Testis (tissue), 2 donors: ENCODE measurements at regions not wholly inside any gene's neighbourhood (a gene's known extent, or its start where the extent isn't known, plus 50 kb on each side); places are given as distances from the start of the nearest gene placed in this dataset.

ENCODE experiments used
- DNase-seq: peaks from one replicate; pipeline ENCODE4 v3.0.0-alpha.2; 2019
- H3K27ac ChIP-seq, 2 donors: fragments of 200-600 bp; sonication (generic); one replicate each; pipeline ENCODE4 v1.5.1; 2019
- H3K27me3 ChIP-seq: fragments of 200-600 bp; sonication (generic); one replicate; pipeline ENCODE4 v1.5.1; 2019
- H3K36me3 ChIP-seq: fragments of 200-600 bp; sonication (generic); one replicate; pipeline ENCODE4 v1.5.1; 2017; ENCODE audit warnings: low read depth; ENCODE audit errors: missing control alignments
- H3K4me1 ChIP-seq: fragments of 200-600 bp; sonication (generic); one replicate; pipeline ENCODE4 v1.5.1; 2019
- H3K4me3 ChIP-seq, 2 donors: fragments of 200-600 bp; sonication (generic); one replicate each; pipeline ENCODE4 v1.5.1; 2017 to 2019
- H3K9me3 ChIP-seq: fragments of 200-600 bp; sonication (generic); one replicate; pipeline ENCODE4 v1.5.1; 2017
- POLR2A ChIP-seq: fragments of 450-650 bp; IDR thresholded peaks from one replicate; pipeline ENCODE4 v1.6.1; 2017; ENCODE audit warnings: antibody characterized with exemption, mild to moderate bottlenecking, moderate library complexity
- WGBS, 2 donors: methylation state at CpG; one replicate each; pipeline ENCODE4 v1.1.5; 2018; 5-methylcytosine and 5-hydroxymethylcytosine counted together
- intact Hi-C: fragments of 100-400 bp; cut with DNase I; formaldehyde crosslinking; loops from one replicate; pipeline ENCODE4 v1.15.1; 2023; ENCODE audit warnings: low total_unique reads
- TF ChIP-seq, protein P1 (sequence below), 3 experiments: fragments of 450-650 bp in 2 of 3; fragments of 200-600 bp in 1 of 3; sonication (generic) in 1 of 3; IDR thresholded peaks; one replicate each; pipeline ENCODE4 v1.5.1; 2016 to 2019; ENCODE audit warnings: antibody characterized with exemption in 3 of 3, mild to moderate bottlenecking in 2 of 3, moderate library complexity in 1 of 3

DNA sequence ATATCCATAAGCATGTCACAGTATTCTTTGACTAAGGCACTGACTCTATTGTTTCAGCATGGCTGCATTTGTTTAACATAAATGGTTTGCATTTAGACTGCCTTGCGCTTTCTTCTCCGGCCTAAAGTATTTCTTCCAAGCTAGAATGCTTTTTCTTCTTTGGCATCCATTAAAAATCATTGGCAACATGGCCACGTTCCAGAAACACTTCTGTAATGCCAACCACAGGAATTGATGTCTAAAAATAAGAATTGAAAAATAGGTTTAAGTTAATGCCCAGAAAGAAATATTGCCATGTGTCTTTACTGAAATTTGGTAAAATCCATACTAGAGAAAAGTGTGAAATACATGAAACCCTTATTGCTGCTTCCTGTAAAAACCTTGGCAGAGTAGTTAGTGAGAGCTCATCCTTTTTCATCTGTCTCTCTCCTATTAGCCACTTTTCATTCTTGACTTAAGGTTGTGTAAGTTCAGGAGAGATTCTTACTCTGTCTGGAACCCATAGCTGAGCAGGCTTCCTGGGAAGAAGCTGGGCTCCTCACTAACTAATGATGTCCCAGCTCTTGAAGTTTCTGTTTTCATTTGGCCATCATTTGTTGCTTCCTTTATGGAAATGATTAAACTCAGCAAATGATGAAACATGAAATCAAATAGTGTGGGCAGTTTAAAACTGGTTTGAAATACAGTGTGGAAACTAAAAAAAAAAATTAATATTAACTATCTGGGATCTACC is 58.2 kb upstream of the RPS23 start:
- WGBS, 2 donors, result 95 to 98% methylated on average over 3 of the region's 3 CpGs
- peaks cover 10% of the 10 kb centered on the region for H3K4me1 ChIP-seq
- TF ChIP-seq, protein P1, sequence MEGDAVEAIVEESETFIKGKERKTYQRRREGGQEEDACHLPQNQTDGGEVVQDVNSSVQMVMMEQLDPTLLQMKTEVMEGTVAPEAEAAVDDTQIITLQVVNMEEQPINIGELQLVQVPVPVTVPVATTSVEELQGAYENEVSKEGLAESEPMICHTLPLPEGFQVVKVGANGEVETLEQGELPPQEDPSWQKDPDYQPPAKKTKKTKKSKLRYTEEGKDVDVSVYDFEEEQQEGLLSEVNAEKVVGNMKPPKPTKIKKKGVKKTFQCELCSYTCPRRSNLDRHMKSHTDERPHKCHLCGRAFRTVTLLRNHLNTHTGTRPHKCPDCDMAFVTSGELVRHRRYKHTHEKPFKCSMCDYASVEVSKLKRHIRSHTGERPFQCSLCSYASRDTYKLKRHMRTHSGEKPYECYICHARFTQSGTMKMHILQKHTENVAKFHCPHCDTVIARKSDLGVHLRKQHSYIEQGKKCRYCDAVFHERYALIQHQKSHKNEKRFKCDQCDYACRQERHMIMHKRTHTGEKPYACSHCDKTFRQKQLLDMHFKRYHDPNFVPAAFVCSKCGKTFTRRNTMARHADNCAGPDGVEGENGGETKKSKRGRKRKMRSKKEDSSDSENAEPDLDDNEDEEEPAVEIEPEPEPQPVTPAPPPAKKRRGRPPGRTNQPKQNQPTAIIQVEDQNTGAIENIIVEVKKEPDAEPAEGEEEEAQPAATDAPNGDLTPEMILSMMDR (IDR thresholded peaks at IDR 0.05), result no peak
- TF ChIP-seq POLR2A, result no peak
- H3K36me3 ChIP-seq, result no peaks in the 10 kb centered on the region
- H3K27ac ChIP-seq, result peak overlapping the region in 1 of 2 donors; percentile 50
- DNase-seq, result no peak
- H3K27me3 ChIP-seq, result no peaks in the 10 kb centered on the region
- no peaks in the 10 kb centered on the region for H3K9me3 ChIP-seq
- H3K4me3 ChIP-seq, result no peak overlapping the region
- intact Hi-C loops, result no loop called here

DNA sequence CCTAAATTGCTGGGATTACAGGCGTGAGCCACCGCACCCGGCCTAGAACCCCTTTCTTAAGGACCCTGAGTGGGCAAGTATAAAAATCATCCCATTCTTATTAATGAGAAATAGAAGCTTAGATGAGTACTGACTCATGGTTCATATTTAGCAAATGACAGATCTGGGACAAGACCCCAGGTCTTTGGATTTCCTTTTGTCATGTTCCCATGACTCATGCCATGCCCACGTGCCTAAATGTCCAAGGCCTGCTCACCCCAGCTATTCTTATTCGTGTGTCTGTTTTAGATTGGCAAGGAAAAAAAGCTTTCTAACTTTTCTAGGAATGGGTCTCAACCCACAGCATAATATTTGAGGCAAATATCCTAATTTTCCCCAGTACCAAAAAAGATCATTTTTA is 57.7 kb upstream of the RPS23 start:
- Histone ChIP-seq H3K27ac (peak overlapping the region in 1 of 2 donors; percentile 50), H3K9me3 (no peaks in the 10 kb centered on the region), H3K36me3 (no peaks in the 10 kb centered on the region), H3K27me3 (no peaks in the 10 kb centered on the region), H3K4me3 (no peak overlapping the region), H3K4me1 (peaks cover 10% of the 10 kb centered on the region)
- intact Hi-C loops, result no loop called here
- 75 to 90% methylated on average over 5 of the region's 5 CpGs for WGBS, 2 donors
- TF ChIP-seq POLR2A, result no peak
- TF ChIP-seq, protein P1 (IDR thresholded peaks at IDR 0.05), result no peak
- DNase-seq, result no peak

DNA sequence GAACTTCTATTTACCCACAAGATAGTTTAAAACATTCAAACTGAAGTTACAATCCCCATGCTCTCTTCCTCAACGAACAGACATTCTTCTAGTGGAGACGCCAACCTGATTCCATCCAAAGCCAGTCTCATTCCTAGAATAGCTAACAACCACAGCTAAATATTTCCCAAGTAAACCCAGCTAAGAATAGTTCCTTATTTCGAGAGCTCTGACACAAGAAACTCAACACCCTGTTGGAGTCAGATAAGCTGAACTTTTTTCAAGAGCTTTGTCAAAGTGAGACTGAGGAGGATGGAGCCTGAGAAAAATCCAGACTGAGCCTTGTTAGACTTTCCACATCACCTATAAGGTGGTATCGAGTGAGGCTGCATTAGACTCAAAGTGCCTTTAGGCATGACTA is 56.7 kb upstream of the RPS23 start:
- 57 to 64% methylated on average over 4 of the region's 4 CpGs for WGBS, 2 donors
- DNase-seq, result no peak
- peaks cover 6% of the 10 kb centered on the region for H3K4me1 ChIP-seq
- no peaks in the 10 kb centered on the region for H3K27me3 ChIP-seq
- intact Hi-C loops, result no loop called here
- TF ChIP-seq, protein P1 (IDR thresholded peaks at IDR 0.05), result no peak
- TF ChIP-seq POLR2A, result no peak
- peak overlapping the region in 1 of 2 donors; percentile 50 for H3K27ac ChIP-seq
- H3K9me3 ChIP-seq, result no peaks in the 10 kb centered on the region
- no peak overlapping the region for H3K4me3 ChIP-seq
- no peaks in the 10 kb centered on the region for H3K36me3 ChIP-seq

GRCh38 chr5:82334085-82334692 is 56.0 kb upstream of the RPS23 start:
- no peak for DNase-seq
- no peaks in the 10 kb centered on the region for H3K27me3 ChIP-seq
- H3K4me1 ChIP-seq, result peaks cover 5% of the 10 kb centered on the region
- H3K4me3 ChIP-seq, result no peak overlapping the region
- H3K9me3 ChIP-seq, result no peaks in the 10 kb centered on the region
- peak overlapping the region; percentile 50 to 63 for H3K27ac ChIP-seq
- WGBS, 2 donors, result 84 to 91% methylated on average over 5 of the region's 5 CpGs
- intact Hi-C loops, result no loop called here
- no peak for TF ChIP-seq POLR2A
- TF ChIP-seq, protein P1 (IDR thresholded peaks at IDR 0.05), result no peak
- no peaks in the 10 kb centered on the region for H3K36me3 ChIP-seq
